GM18951 (cell line): ENCODE measurements at regions not wholly inside any gene's neighbourhood (a gene's known extent, or its start where the extent isn't known, plus 50 kb on each side); places are given as distances from the start of the nearest gene placed in this dataset.

ENCODE experiments used
- POLR2A ChIP-seq: IDR thresholded peaks from 4 replicates; pipeline ENCODE4 v1.6.1; 2011; ENCODE audit warnings: mild to moderate bottlenecking; ENCODE audit not compliant: insufficient read length, insufficient read depth; ENCODE audit errors: extremely low read depth
- in situ Hi-C: fragments of 300-500 bp; cut with MboI; formaldehyde crosslinking; loops from one replicate; pipeline ENCODE4 v1.12.0; 2022; ENCODE audit warnings: low sequenced_read_pairs, mixed read lengths, inconsistent platforms; ENCODE audit not compliant: unreplicated experiment

DNA sequence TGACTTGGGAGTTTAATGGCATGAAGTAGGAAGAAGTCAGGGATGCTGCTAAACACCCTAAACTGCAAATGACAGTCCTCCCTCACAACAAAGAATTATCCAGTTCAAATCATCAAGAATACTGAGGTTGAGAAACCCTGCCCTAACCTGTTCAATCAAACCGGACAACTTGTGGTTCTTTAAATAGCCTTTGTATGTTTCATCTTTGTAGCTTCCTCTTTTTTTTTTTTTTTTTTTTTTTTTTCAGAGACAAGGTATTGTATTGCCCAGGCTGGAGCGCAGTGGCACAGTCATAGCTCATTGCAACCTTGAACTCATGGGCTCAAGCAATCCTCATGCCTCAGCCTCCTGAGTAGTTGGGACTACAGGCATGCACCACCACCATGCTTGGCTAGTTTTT, 52.5 kb upstream of the TTC29 start:
- TF ChIP-seq POLR2A = no peak
- in situ Hi-C loops = no loop called here

GRCh38 chr4:147003956-147004809, 58.5 kb upstream of the TTC29 start:
- in situ Hi-C loops = no loop called here
- no peak for TF ChIP-seq POLR2A

DNA sequence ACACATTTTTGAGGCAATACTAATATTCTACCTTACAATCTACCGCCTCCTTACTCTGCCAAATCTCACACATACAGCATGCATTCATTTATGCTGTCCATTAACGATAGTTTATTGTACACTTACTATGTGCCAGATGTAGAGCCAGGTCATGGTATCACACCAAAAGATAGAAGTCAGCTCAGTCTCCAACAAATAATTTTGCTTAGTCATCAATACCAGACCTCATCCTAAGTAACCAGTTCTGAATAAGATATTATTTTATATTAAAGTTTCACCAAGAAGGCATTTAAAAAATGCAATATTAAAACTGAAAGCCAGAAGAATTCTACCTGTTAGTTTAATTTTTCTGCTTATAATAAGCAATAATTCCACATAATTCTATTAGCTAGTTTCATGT, 60.6 kb upstream of the TTC29 start:
- in situ Hi-C loops = no loop called here
- no peak for TF ChIP-seq POLR2A

DNA sequence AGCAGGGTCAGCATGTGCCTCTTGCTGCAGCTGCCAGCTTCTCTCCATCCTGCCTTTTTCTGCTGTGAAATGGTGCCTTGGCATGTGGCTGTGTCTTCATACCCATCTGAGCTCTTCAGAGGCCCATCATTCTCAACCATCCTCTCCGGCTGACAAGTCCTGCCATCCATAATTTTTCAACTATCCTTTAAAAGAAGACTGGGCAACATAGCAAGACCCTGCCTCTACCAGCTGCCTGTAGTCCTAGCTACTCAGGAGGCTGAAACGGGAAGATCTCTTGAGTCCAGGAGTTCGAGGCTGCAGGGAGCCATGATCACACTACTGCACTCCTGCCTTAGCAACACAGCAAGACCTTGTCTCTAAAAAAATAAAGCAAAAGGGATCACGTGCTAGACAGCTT, 64.2 kb upstream of the TTC29 start:
- in situ Hi-C loops = loop anchor here (10.0 kb wide), 1 partner anchor 95 kb away; no protein-coding TSS in a partner anchor

DNA sequence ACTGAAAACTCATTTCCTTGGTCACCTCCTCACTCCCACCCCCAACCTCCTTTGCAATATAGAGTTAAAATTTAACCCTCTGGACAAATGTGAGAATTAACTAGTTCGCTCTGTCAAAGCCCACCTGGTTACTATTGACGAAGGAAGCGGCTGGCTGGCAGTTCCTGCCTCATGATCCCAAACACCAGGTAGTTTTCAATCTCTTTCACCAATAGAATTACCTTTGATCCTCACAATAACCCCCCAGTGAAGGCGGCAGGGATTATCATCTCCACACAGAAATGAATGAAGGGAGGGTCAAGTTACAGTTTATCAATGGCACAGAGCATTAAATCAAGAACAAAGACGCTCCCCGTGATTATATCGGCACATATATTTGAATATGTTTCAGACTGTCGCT, 65.7 kb upstream of the TTC29 start:
- in situ Hi-C loops = loop anchor here (10.0 kb wide), 1 partner anchor 93 kb away; no protein-coding TSS in a partner anchor
- TF ChIP-seq POLR2A = no peak

More for the DNA sequence above, 64.2 kb upstream of the TTC29 start:
- TF ChIP-seq POLR2A = no peak

- in situ Hi-C loops = loop anchor here (10.0 kb wide), 1 partner anchor 93 kb away; no protein-coding TSS in a partner anchor
- no peak for TF ChIP-seq POLR2A
Observed at GRCh38 chr4:147012059-147012707, 66.5 kb upstream of the TTC29 start.

GRCh38 chr4:147014946-147015345, 69.3 kb upstream of the TTC29 start:
- TF ChIP-seq POLR2A = no peak
- in situ Hi-C loops = loop anchor here (10.0 kb wide), 1 partner anchor 90 kb away; no protein-coding TSS in a partner anchor

DNA sequence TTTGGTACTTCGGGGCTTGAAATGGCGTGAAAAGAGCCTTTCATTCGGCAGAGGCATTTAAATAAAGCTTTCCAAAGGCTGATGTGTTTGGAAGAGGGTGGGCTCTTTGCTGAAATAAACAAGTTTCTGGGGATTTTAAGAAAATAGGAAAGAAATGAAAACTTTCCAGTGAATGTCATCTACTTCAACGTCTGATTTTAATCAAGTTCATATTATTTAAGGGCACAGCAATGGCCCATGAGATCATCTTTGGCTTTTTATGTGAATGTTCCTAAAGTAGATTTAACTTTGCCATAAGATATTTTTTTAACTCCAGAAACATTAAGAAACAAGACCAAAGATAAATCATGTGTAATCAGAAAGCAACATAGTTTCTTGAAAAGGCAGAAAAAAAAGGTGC, 69.8 kb upstream of the TTC29 start:
- in situ Hi-C loops = loop anchor here (10.0 kb wide), 1 partner anchor 89 kb away; no protein-coding TSS in a partner anchor
- no peak for TF ChIP-seq POLR2A

DNA sequence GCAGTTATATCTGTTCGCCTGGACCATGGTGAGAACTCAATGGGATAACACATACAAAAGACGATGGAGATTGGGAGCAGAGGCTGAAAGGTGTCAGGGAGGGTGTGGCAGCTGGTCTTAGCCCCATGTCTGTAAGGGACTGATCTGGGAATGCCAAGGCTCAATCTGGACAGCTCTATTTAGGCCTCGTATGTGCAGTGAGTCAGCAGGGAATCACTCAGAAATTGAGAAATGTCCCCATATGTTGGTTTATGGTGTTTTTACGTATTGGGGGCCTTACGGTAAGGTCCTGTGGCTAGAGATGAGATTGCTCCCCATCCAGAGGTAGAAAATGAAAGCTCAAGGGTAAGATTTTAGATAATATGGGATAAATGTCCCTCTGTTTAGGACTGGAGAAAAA, 71.4 kb upstream of the TTC29 start:
- no peak for TF ChIP-seq POLR2A
- in situ Hi-C loops = loop anchor here (10.0 kb wide), 1 partner anchor 88 kb away; no protein-coding TSS in a partner anchor

- TF ChIP-seq POLR2A = no peak
- in situ Hi-C loops = loop anchor here (10.0 kb wide), 1 partner anchor 86 kb away; no protein-coding TSS in a partner anchor
Observed at GRCh38 chr4:147019091-147019490, 73.4 kb upstream of the TTC29 start.

- in situ Hi-C loops = no loop called here
- TF ChIP-seq POLR2A = no peak
Observed at GRCh38 chr4:147020456-147020855, 74.8 kb upstream of the TTC29 start.

DNA sequence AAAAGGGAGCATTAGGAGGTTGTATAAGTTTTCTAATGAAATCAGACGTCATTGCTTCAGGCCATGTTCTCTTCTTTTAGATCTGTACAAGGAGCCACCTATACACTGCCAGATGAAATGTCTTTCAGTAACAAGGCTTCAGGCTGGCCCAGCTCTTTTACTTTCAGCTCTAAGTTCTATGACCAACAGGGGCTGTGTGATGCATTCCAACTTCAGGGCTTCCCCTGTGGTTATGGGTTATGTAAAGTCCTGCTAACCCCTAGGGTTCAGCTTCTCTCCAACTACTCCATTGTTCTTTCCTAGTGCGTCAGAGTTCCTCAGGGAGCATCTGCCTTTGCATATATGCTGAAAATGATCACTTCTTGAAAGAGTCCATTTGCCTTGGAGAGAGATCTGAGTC, 79.4 kb upstream of the TTC29 start:
- TF ChIP-seq POLR2A = no peak
- in situ Hi-C loops = no loop called here

DNA sequence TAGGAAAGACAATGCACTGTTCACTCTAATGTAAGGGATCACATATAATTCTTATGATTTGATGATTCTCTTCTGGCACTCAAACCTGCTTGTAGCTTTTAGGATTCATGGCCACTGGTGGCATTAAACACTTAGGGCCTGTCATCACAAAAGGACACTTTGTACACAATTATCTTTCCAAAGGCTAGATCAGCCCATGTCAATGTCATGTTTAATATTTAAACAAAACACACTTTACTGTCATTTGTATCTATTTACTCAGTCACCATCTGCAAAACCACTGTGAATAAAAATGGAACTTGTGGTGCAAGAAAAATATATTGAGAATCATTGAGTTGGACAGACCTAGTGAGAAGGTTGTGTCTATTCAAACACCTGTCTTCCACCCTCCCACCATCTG, 83.6 kb upstream of the TTC29 start:
- in situ Hi-C loops = no loop called here
- TF ChIP-seq POLR2A = no peak
